Thyroid gland (tissue), 4 donors: ENCODE measurements at regions not wholly inside any gene's neighbourhood (a gene's known extent, or its start where the extent isn't known, plus 50 kb on each side); places are given as distances from the start of the nearest gene placed in this dataset.
A peak's percentile ranks its signal among the peaks of the same experiment; 100 is the strongest.

Source experiments
- DNase-seq, 2 donors: peaks; one replicate each; pipeline ENCODE4 v3.0.0-alpha.2; 2019
- H3K27ac ChIP-seq, 3 donors: fragments of 200-600 bp; sonication (generic); 1 replicate in 2 of 3; 2 replicates in 1 of 3; pipeline ENCODE4 v1.5.1; 2016 to 2019; ENCODE audit warnings: mild to moderate bottlenecking in 1 of 3, moderate library complexity in 1 of 3
- H3K27me3 ChIP-seq: fragments of 200-600 bp; sonication (generic); one replicate; pipeline ENCODE4 v1.5.1; 2019
- H3K36me3 ChIP-seq, 2 donors: fragments of 200-600 bp; sonication (generic); one replicate each; pipeline ENCODE4 v1.5.1; 2016 to 2019
- H3K4me1 ChIP-seq, 2 donors: fragments of 200-600 bp; sonication (generic); one replicate each; pipeline ENCODE4 v1.5.1; 2017 to 2019
- H3K4me3 ChIP-seq, 3 donors: fragments of 200-600 bp; sonication (generic); replicated peaks in 1 of 3; 1 replicate in 2 of 3; 2 replicates in 1 of 3; pipeline ENCODE4 v1.5.1; 2016; ENCODE audit warnings: mild to moderate bottlenecking in 1 of 3
- H3K9me3 ChIP-seq: fragments of 200-600 bp; sonication (generic); one replicate; pipeline ENCODE4 v1.5.1; 2017
- POLR2A ChIP-seq, 2 donors: fragments of 450-650 bp; IDR thresholded peaks; one replicate each; pipeline ENCODE4 v1.6.1; 2017; ENCODE audit warnings: antibody characterized with exemption in 2 of 2, mild to moderate bottlenecking in 2 of 2, moderate library complexity in 1 of 2
- WGBS, 2 donors: methylation state at CpG; one replicate each; pipeline ENCODE4 v1.1.5; 2017; 5-methylcytosine and 5-hydroxymethylcytosine counted together
- intact Hi-C: fragments of 100-400 bp; cut with DNase I; formaldehyde crosslinking; loops from one replicate; pipeline ENCODE4 v1.15.1; 2023
- TF ChIP-seq, protein P1 (sequence below), 6 experiments: fragments of 200-600 bp in 3 of 6; fragments of 450-650 bp in 3 of 6; sonication (generic) in 3 of 6; IDR thresholded peaks; one replicate each; pipeline ENCODE4 v1.5.1; 2016 to 2019; ENCODE audit warnings: antibody characterized with exemption in 6 of 6, mild to moderate bottlenecking in 2 of 6, inconsistent platforms in 1 of 6, moderate library complexity in 1 of 6

DNA sequence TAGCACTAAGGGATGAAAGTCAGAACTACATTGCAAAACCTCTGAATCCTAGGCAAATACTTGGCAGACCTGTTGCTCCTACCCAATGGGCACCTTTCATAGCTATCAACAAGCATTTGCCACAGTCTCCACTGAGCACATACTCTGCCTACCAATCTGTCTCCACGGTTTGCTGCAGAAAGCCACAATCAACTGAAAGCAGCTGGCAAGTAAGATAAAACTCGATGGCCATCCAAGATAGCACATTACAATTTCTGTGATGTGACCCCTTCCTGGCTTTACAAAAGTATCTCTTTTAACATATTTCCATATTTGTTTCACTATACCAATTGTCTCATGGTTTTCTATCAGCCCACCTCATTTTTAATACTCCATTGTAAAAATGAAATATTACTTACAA, 1060.5 kb upstream of the INTU start:
- no peaks in the 10 kb centered on the region for H3K9me3 ChIP-seq
- intact Hi-C loops: no loop called here
- no peak overlapping the region for H3K4me3 ChIP-seq
- no peak for TF ChIP-seq POLR2A (IDR thresholded peaks at IDR 0.05)
- TF ChIP-seq, protein P1, sequence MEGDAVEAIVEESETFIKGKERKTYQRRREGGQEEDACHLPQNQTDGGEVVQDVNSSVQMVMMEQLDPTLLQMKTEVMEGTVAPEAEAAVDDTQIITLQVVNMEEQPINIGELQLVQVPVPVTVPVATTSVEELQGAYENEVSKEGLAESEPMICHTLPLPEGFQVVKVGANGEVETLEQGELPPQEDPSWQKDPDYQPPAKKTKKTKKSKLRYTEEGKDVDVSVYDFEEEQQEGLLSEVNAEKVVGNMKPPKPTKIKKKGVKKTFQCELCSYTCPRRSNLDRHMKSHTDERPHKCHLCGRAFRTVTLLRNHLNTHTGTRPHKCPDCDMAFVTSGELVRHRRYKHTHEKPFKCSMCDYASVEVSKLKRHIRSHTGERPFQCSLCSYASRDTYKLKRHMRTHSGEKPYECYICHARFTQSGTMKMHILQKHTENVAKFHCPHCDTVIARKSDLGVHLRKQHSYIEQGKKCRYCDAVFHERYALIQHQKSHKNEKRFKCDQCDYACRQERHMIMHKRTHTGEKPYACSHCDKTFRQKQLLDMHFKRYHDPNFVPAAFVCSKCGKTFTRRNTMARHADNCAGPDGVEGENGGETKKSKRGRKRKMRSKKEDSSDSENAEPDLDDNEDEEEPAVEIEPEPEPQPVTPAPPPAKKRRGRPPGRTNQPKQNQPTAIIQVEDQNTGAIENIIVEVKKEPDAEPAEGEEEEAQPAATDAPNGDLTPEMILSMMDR (IDR thresholded peaks at IDR 0.05): no peak
- WGBS, 2 donors: 67 to 75% methylated on average over 2 of the region's 2 CpGs
- no peak for DNase-seq
- H3K27me3 ChIP-seq: no peaks in the 10 kb centered on the region
- H3K36me3 ChIP-seq: no peaks in the 10 kb centered on the region
- no peak overlapping the region for H3K27ac ChIP-seq
- H3K4me1 ChIP-seq: no peaks in the 10 kb centered on the region

DNA sequence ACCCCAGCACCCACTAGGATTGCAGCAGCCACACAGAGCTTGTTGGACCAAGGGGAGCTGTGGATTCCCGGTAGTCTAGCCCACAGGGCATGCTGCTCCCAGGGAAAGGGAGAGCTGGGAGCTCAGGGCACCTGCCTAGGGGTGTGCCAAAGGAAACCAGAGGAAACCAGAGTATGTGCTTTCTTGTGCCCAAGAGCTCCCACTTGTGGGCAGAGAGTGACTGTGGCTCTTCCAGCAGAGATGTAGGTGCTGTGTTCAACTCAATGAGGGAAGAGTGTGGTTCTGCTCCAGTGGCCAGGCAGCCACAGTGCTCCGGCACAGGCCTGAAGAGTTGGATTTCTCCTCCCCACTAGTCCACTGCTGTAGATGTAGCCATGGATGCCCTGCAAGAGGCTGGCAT, 1050.0 kb upstream of the INTU start:
- H3K27ac ChIP-seq: no peak overlapping the region
- intact Hi-C loops: no loop called here
- TF ChIP-seq, protein P1 (IDR thresholded peaks at IDR 0.05): peak in 1 of 6 experiments; percentile 13
- no peak for TF ChIP-seq POLR2A (IDR thresholded peaks at IDR 0.05)
- 100% methylated on average over 1 to 2 of the region's 2 CpGs for WGBS, 2 donors
- H3K27me3 ChIP-seq: no peaks in the 10 kb centered on the region
- H3K36me3 ChIP-seq: no peaks in the 10 kb centered on the region
- no peaks in the 10 kb centered on the region for H3K9me3 ChIP-seq
- no peak overlapping the region for H3K4me3 ChIP-seq
- no peaks in the 10 kb centered on the region for H3K4me1 ChIP-seq
- DNase-seq: no peak

DNA sequence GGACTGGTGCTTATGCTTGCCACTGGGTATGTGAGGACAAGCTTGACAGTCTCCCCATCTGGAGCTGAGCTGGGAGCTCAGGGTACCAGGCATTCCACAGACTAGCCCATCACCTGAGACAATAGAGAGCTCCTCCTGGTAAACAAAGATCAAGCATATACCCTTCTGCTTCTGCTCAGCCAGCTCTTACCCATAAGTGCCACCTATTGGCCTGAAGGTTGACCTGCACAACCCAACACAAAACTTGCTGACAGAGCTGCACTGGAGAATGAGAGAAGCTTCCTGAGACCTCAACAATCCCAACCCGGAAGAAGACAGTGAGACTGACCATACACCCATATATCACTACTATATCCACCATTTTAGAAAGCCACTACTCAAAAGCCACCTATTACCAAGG, 1049.2 kb upstream of the INTU start:
- H3K27me3 ChIP-seq: no peaks in the 10 kb centered on the region
- H3K4me1 ChIP-seq: no peaks in the 10 kb centered on the region
- peak; percentile 26 to 31 for DNase-seq
- 67 to 88% methylated on average over 1 of the region's 1 CpG for WGBS, 2 donors
- TF ChIP-seq, protein P1 (IDR thresholded peaks at IDR 0.05): peak in 4 of 6 experiments; percentile 6 to 42 (median 36)
- no peak for TF ChIP-seq POLR2A (IDR thresholded peaks at IDR 0.05)
- no peaks in the 10 kb centered on the region for H3K9me3 ChIP-seq
- no peak overlapping the region for H3K4me3 ChIP-seq
- H3K27ac ChIP-seq: no peak overlapping the region
- intact Hi-C loops: no loop called here
- H3K36me3 ChIP-seq: no peaks in the 10 kb centered on the region

DNA sequence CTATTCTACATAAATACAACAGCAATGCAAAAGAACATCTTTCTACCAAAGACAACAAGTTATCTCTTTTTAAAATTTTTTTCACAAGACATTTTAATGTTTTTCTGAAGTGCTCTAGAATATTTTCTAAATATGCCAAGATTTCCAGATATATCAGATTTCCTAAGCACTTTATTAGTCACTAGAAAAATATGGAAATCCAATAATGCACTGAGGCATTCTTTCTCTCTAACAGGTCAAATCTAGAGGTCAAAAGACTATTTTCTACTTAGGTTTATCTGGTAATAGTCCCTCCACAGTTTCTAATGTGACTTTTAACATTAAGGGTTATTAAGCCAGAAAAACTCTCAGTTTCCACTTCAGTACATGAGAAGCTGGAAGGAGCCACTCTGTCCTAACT, 1041.2 kb upstream of the INTU start:
- DNase-seq: no peak
- intact Hi-C loops: no loop called here

DNA sequence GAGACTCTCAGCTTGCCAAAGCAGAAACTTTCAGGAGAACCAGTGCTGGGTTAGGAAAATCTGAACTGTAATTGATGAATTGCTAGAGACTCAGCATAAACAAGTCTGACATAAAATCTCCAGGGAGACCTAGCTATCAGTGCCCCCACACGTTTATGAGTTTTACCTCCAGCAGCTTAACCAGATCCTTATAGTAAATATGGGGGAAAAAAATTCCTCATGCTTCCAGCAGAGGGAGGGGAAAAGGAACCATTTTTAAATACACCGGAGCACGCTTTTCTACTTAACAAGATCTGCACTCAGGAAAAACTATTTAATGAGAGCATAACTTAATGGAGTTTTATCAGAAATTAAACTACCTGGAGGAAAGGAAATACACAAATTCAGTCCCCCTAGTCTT, 1040.7 kb upstream of the INTU start:
- no peaks in the 10 kb centered on the region for H3K36me3 ChIP-seq
- no peak overlapping the region for H3K4me3 ChIP-seq
- no peak overlapping the region for H3K27ac ChIP-seq
- TF ChIP-seq, protein P1 (IDR thresholded peaks at IDR 0.05): peak in 3 of 6 experiments; percentile 17 to 26 (median 22)
- TF ChIP-seq POLR2A (IDR thresholded peaks at IDR 0.05): no peak
- no peak for DNase-seq
- intact Hi-C loops: no loop called here
- H3K27me3 ChIP-seq: no peaks in the 10 kb centered on the region
- no peaks in the 10 kb centered on the region for H3K9me3 ChIP-seq
- 52 to 60% methylated on average over 3 of the region's 3 CpGs for WGBS, 2 donors
- H3K4me1 ChIP-seq: peaks cover 3% of the 10 kb centered on the region in 2 donors

More for the DNA sequence above, 1041.2 kb upstream of the INTU start:
- H3K9me3 ChIP-seq: no peaks in the 10 kb centered on the region
- H3K4me3 ChIP-seq: no peak overlapping the region
- TF ChIP-seq, protein P1 (IDR thresholded peaks at IDR 0.05): no peak
- no peak for TF ChIP-seq POLR2A (IDR thresholded peaks at IDR 0.05)
- H3K27ac ChIP-seq: no peak overlapping the region
- H3K36me3 ChIP-seq: no peaks in the 10 kb centered on the region
- H3K27me3 ChIP-seq: no peaks in the 10 kb centered on the region
- peaks cover 3% of the 10 kb centered on the region in 2 donors for H3K4me1 ChIP-seq
